Tibial artery (tissue), 4 donors: ENCODE measurements at regions not wholly inside any gene's neighbourhood (a gene's known extent, or its start where the extent isn't known, plus 50 kb on each side); places are given as distances from the start of the nearest gene placed in this dataset.
"Not testable (repeated sequence)": the region's sequence is repeated elsewhere in the genome, so short reads cannot be mapped to it uniquely, and the experiment has no call there.

Source experiments
- DNase-seq, 2 donors: peaks; one replicate each; pipeline ENCODE4 v3.0.0-alpha.2; 2019
- H3K27ac ChIP-seq, 2 donors: fragments of 200-600 bp; sonication (generic) in 1 of 2; 1 replicate in 1 of 2; 2 replicates in 1 of 2; pipeline ENCODE4 v1.5.1; 2018 to 2019; ENCODE audit warnings: mild to moderate bottlenecking in 1 of 2
- H3K27me3 ChIP-seq, 2 donors: fragments of 200-600 bp; sonication (generic) in 1 of 2; one replicate each; pipeline versions ENCODE4 v1.5.1 to v1.6.0; 2016 to 2019
- H3K36me3 ChIP-seq, 3 donors: fragments of 200-600 bp; sonication (generic) in 2 of 3; one replicate each; pipeline ENCODE4 v1.5.1; 2016 to 2019; ENCODE audit warnings: mild to moderate bottlenecking in 2 of 3
- H3K4me1 ChIP-seq, 4 donors: fragments of 200-600 bp; sonication (generic) in 2 of 4; 1 replicate in 3 of 4; 2 replicates in 1 of 4; pipeline ENCODE4 v1.5.1; 2016 to 2019
- H3K4me3 ChIP-seq, 2 donors: fragments of 200-600 bp; sonication (generic) in 1 of 2; 1 replicate in 1 of 2; 2 replicates in 1 of 2; pipeline ENCODE4 v1.5.1; 2018 to 2019; ENCODE audit warnings: mild to moderate bottlenecking in 2 of 2
- H3K9me3 ChIP-seq, 3 donors: fragments of 200-600 bp; sonication (generic) in 1 of 3; one replicate each; pipeline ENCODE4 v1.5.1; 2016 to 2019
- intact Hi-C: fragments of 100-400 bp; cut with DNase I; formaldehyde crosslinking; loops from one replicate; pipeline ENCODE4 v1.15.0; 2023; ENCODE audit warnings: low total_unique reads
- TF ChIP-seq, protein P1 (sequence below), 2 experiments: fragments of 200-600 bp in 1 of 2; fragments of 450-650 bp in 1 of 2; IDR thresholded peaks; one replicate each; pipeline ENCODE4 v1.5.1; 2017 to 2019; ENCODE audit warnings: antibody characterized with exemption in 2 of 2, mild to moderate bottlenecking in 1 of 2, moderate library complexity in 1 of 2

DNA sequence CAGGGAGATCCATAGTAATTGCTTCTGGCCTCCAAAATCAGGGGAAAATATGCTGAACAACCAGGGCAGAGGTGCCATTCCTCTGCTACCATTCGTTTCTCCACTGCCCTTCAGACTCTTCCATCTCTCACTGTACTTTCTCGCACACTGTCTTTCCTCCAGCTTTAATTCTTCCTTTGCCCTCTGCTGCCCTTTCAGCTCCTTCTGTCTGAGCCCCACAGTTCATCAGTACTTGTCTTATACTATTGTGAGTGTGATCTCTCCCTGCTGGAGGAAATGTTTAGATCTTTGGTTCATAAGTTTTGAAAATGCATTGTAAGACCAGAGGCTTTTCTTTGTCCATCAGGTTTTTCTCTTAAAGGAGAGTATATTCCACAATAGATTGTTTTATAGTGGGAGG is 184.9 kb upstream of the DTNA start:
- Histone ChIP-seq H3K4me3 (no peak overlapping the region), H3K36me3 (no peaks in the 10 kb centered on the region), H3K27ac (no peak overlapping the region), H3K27me3 (no peaks in the 10 kb centered on the region), H3K9me3 (no peaks in the 10 kb centered on the region), H3K4me1 (no peaks in the 10 kb centered on the region)
- DNase-seq: no peak
- intact Hi-C loops: no loop called here
- TF ChIP-seq, protein P1, sequence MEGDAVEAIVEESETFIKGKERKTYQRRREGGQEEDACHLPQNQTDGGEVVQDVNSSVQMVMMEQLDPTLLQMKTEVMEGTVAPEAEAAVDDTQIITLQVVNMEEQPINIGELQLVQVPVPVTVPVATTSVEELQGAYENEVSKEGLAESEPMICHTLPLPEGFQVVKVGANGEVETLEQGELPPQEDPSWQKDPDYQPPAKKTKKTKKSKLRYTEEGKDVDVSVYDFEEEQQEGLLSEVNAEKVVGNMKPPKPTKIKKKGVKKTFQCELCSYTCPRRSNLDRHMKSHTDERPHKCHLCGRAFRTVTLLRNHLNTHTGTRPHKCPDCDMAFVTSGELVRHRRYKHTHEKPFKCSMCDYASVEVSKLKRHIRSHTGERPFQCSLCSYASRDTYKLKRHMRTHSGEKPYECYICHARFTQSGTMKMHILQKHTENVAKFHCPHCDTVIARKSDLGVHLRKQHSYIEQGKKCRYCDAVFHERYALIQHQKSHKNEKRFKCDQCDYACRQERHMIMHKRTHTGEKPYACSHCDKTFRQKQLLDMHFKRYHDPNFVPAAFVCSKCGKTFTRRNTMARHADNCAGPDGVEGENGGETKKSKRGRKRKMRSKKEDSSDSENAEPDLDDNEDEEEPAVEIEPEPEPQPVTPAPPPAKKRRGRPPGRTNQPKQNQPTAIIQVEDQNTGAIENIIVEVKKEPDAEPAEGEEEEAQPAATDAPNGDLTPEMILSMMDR (IDR thresholded peaks at IDR 0.05): no peak

DNA sequence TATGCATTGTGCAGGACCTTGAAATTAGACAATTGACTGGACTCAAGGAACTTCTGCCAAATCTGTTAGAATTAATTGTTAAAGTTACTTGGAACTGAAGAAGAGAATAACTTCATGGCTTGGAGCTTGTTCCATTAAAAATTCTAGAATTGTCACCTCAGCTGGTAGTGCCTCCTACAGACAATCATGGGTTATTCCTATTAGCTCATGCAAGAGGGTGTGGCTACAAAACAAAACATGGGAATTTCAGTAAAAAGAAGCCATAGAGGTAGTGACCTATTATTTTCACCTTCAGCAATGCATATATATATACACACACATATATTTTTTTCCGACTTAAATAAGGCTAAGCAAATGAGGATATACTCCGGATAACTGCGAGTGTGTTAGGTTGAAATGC is 181.9 kb upstream of the DTNA start:
- H3K27ac ChIP-seq: no peak overlapping the region
- intact Hi-C loops: no loop called here
- H3K4me3 ChIP-seq: no peak overlapping the region
- H3K36me3 ChIP-seq: no peaks in the 10 kb centered on the region
- no peaks in the 10 kb centered on the region for H3K4me1 ChIP-seq
- H3K27me3 ChIP-seq: no peaks in the 10 kb centered on the region
- H3K9me3 ChIP-seq: no peaks in the 10 kb centered on the region
- TF ChIP-seq, protein P1 (IDR thresholded peaks at IDR 0.05): no peak
- no peak for DNase-seq

GRCh38 chr18:34529358-34530335 is 180.5 kb upstream of the DTNA start:
- no peaks in the 10 kb centered on the region for H3K27me3 ChIP-seq
- intact Hi-C loops: no loop called here
- TF ChIP-seq, protein P1 (IDR thresholded peaks at IDR 0.05): no peak
- H3K36me3 ChIP-seq: no peaks in the 10 kb centered on the region
- DNase-seq: no peak
- no peak overlapping the region for H3K27ac ChIP-seq
- no peaks in the 10 kb centered on the region for H3K4me1 ChIP-seq
- no peak overlapping the region for H3K4me3 ChIP-seq
- H3K9me3 ChIP-seq: no peaks in the 10 kb centered on the region

GRCh38 chr18:34531110-34531509 is 179.0 kb upstream of the DTNA start:
- Histone ChIP-seq H3K9me3 (no peaks in the 10 kb centered on the region), H3K27me3 (no peaks in the 10 kb centered on the region), H3K4me3 (no peak overlapping the region), H3K27ac (no peak overlapping the region), H3K4me1 (no peaks in the 10 kb centered on the region), H3K36me3 (no peaks in the 10 kb centered on the region)
- TF ChIP-seq, protein P1 (IDR thresholded peaks at IDR 0.05): no peak
- intact Hi-C loops: no loop called here
- no peak for DNase-seq

DNA sequence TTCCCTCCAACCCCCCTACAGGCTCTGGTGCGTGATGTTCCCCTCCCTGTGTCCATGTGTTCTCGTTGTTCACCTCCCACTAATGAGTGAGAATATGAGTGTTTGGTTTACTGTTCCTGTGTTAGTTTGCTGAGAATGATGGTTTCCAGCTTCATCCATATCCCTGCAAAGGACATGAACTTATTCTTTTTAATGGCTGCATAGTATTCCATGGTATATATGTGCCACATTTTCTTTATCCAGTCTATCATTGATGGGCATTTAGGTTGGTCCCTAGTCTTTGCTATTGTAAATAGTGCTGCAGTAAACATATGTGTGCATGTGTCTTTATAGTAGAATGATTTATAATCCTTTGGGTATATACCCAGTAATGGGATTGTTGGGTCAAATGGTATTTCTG is 175.5 kb upstream of the DTNA start:
- H3K27me3 ChIP-seq, H3K36me3 ChIP-seq, intact Hi-C loops, H3K4me1 ChIP-seq, H3K27ac ChIP-seq, H3K9me3 ChIP-seq, DNase-seq, H3K4me3 ChIP-seq: not testable (repeated sequence)

DNA sequence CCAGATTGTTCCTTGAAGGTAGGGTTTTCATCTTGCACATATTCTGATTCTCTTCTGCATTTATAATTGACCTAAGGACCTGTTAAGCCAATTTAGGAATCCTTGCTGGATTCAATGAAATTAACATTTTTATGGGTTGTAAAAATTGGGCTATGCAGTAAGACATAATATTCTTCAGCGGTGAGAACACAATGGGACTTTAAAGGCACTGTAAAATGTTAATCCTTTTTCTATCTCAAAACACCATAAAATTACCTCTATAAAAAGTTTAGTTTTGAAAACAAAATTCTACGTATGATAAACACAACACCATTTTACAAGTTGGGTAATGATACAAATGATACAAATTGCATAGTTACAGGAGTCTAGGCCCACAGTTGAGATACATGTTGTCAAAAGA is 169.2 kb upstream of the DTNA start:
- Histone ChIP-seq H3K4me1 (no peaks in the 10 kb centered on the region), H3K9me3 (no peaks in the 10 kb centered on the region), H3K36me3 (no peaks in the 10 kb centered on the region), H3K27ac (no peak overlapping the region), H3K4me3 (no peak overlapping the region), H3K27me3 (no peaks in the 10 kb centered on the region)
- TF ChIP-seq, protein P1 (IDR thresholded peaks at IDR 0.05): no peak
- no peak for DNase-seq
- intact Hi-C loops: no loop called here
